ENCODE measurements at regions not wholly inside any gene's neighbourhood (a gene's known extent, or its start where the extent isn't known, plus 50 kb on each side); places are given as distances from the start of the nearest gene placed in this dataset.
A peak's percentile ranks its signal among the peaks of the same experiment; 100 is the strongest.

DNA sequence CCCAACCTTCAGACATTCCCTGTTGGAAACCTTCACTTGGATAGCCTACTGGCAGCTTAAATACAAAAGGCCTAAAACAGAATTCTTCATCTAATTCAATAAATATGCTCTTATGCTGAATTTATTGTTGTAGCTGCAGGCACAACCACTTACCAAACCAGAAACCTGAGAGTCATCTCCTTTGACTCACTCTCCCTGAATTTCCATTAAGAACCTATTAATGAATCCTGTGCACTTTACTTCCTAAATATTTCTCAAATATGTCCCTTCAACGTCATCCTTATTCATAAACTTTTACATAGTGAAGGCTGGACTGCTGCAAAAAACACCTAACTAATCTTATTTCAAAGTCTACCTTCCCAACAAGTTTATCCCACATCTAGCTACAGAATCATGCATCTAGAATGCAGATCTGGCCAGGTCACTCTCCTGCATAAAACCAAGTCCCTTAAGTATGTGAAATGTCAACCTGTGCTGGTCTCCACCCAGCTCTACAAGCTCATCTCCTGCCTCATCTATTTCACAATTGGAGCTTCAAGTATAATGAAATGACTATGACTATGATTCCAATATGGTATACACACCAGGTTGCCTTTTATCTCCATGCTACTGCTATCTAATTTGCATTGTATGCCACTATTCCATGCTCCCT, 354.2 kb downstream of the ZEB2 start:
- TF ChIP-seq, protein P1, sequence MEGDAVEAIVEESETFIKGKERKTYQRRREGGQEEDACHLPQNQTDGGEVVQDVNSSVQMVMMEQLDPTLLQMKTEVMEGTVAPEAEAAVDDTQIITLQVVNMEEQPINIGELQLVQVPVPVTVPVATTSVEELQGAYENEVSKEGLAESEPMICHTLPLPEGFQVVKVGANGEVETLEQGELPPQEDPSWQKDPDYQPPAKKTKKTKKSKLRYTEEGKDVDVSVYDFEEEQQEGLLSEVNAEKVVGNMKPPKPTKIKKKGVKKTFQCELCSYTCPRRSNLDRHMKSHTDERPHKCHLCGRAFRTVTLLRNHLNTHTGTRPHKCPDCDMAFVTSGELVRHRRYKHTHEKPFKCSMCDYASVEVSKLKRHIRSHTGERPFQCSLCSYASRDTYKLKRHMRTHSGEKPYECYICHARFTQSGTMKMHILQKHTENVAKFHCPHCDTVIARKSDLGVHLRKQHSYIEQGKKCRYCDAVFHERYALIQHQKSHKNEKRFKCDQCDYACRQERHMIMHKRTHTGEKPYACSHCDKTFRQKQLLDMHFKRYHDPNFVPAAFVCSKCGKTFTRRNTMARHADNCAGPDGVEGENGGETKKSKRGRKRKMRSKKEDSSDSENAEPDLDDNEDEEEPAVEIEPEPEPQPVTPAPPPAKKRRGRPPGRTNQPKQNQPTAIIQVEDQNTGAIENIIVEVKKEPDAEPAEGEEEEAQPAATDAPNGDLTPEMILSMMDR (IDR thresholded peaks at IDR 0.05): no peak

DNA sequence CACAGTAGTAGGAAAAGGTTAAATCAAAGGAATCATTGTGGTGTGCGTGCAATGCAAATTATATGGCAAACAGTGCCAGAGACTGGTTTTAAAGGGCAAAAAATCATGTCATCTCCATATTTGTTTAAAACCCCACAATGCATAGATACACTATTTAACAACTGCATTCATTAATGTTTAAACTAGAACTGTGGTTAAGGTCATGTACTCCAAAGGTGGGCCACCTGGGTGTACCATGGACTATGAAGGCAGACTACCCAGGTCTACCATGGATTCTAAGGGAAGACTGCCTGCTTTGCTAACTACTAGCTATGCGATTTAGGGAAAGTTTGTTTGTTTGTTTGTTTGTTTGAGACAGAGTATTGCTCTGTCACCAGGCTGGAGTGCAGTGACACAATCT, 356.3 kb downstream of the ZEB2 start:
- TF ChIP-seq, protein P1 (IDR thresholded peaks at IDR 0.05): no peak

DNA sequence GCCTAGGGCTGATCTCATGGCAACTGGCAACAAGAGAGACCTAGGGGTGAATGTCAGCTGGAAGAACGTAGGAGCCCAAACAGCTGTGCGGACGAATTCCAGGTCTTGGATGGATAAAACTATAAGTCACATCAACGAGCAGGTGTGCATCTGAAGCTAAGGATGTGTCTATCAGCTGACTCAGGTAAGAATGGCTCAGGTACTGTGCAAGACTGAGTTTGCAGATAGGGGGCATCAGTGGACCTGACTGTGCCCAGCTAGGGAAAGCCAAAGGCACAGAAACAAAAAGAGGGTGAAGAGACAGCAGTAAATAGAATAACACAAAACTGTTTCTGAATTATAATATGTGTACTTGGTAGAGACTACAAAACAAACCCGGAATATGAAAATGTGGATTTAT, 357.3 kb downstream of the ZEB2 start:
- TF ChIP-seq, protein P1 (IDR thresholded peaks at IDR 0.05): peak; percentile 70

DNA sequence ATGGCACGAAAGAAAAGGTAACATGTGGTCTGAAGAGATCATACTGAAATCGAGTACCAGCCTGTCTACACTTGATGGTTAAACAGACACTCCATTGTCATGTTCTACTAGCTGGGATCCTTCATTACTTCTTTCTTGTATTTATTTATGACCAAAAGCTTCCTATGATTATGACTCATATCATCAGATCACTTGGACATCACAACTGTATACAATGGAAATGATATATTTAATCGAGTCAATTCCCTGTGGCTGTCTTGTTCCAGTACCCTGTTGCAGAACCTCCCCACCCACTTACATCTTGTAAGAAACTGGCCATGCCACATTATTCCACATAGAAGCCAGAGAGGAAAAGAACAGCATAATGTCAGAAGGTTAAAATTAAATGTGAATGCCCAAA, 358.9 kb downstream of the ZEB2 start:
- TF ChIP-seq, protein P1 (IDR thresholded peaks at IDR 0.05): no peak

DNA sequence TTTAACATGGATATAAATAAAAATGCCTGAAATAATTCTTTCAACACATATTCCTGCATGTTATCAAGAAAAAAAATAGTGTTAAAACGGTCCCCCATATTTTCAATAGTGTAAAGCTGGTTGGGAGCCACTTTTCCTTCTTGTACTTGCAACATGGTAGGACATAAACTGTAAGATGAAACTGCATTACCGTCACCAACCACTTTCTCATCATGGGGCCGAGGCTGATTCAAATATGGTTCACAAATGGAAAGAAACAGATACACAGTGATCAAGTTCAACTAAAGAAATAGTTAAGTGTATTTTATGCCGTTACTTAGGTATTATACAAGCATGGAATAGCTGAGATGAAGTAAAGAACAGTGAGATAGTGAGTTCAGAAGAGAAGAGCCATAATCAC, 360.7 kb downstream of the ZEB2 start:
- TF ChIP-seq, protein P1 (IDR thresholded peaks at IDR 0.05): no peak

DNA sequence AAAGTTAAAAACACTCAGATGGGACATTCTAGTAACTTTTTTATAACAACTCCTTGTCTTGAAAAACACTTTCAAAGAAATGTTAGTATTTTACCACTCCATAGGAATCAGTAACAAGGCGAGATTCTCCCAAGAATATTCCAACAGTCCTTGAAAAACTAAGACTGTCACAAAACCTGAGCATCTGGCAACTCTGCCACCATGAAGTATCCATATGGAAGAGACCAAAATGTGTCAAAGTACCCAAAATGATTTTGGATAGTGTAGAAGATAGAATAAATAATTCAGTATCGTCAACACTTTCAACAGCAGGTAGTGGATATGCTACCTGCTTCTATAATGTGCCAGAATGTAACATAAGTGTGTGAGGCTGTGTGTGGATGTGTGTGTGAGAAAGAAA, 361.8 kb downstream of the ZEB2 start:
- TF ChIP-seq, protein P1 (IDR thresholded peaks at IDR 0.05): no peak

DNA sequence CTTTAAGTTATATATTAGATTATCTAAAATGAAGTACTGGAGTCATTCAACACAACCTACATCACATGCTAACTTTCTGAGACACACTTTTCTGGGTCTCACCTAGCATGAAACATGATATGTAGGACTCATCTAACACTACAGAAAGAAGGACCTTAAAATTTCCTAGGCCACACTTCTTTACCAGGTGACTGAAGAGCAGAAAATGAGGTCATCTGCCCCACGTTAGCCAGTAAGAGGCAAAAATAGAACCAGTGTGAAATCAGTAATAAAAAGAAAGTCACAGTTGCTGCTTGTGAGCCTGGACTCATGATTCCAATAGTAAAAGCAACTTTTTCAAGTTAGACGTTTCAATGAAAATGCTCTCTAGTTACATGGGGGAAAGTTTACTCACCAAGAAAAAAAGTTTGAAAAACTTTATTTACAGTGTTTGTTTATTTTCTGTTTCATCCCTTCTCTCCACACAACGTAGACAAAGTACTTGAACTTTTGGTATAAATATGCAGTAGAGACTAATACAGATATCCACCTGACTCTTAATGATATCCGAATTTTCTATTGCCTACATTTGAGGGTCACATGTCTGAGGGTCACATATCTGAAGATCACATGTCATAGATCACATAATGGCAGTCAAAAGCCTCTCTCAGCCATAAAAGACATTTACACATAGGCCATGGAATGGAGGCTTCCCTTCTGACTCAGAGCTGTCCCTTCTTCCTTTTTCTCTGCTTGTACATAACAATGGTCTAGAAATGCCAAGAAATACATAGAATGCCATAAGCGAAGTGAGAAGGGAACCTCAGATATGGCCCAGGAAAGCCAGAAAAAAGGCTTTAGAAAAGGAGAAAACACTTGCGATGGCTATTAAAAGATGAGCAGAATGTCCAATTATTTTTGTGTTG, 362.9 kb downstream of the ZEB2 start:
- TF ChIP-seq, protein P1 (IDR thresholded peaks at IDR 0.05): no peak
